IMR-90 (cell line): ENCODE measurements at regions not wholly inside any gene's neighbourhood (a gene's known extent, or its start where the extent isn't known, plus 50 kb on each side); places are given as distances from the start of the nearest gene placed in this dataset.
"Not testable (repeated sequence)": the region's sequence is repeated elsewhere in the genome, so short reads cannot be mapped to it uniquely, and the experiment has no call there.

Source experiments
- ATAC-seq: fragments of 200-7000 bp; cut with Tn5 transposase; 2 replicates; pipeline ENCODE4 v1.9.1; 2020; ENCODE audit warnings: low read depth, mild to moderate bottlenecking, moderate library complexity
- BruUV-seq: library from RNA; stranded (reverse); fragments of 400-500 nt; replicated peaks from 2 replicates; lab custom pipeline; 2021; lab: Mats Ljungman, UMichigan
- CTCF ChIA-PET: fragments of 300-600 bp; formaldehyde crosslinking; extraction: SDS; loops from one replicate; lab custom pipeline; 2021; ENCODE audit warnings: antibody characterized with exemption; lab: Yijun Ruan, JAX
- POLR2A ChIA-PET: fragments of 300-600 bp; sonication (Branson Sonifier 250); formaldehyde crosslinking; loops from one replicate; lab custom pipeline; 2022; ENCODE audit warnings: antibody characterized with exemption; ENCODE audit not compliant: unreplicated experiment; lab: Charles Lee
- DNase-seq: peaks from one replicate; pipeline ENCODE4 v3.0.0; 2013
- H2AFZ ChIP-seq: replicated peaks from 2 replicates; pipeline ENCODE3; 2013; ENCODE audit warnings: low read length, mild to moderate bottlenecking; ENCODE audit not compliant: poor library complexity
- H2AK5ac ChIP-seq: 2 replicates; pipeline ENCODE4 v1.6.1; 2013; ENCODE audit warnings: low read depth, low read length, inconsistent platforms
- H2AK9ac ChIP-seq: replicated peaks from 2 replicates; pipeline ENCODE3; 2013; ENCODE audit warnings: mild to moderate bottlenecking, low read depth, low read length, moderate library complexity; ENCODE audit not compliant: poor library complexity
- H2BK120ac ChIP-seq: 2 replicates; pipeline ENCODE4 v1.6.1; 2013; ENCODE audit warnings: low read depth, low read length, inconsistent platforms
- H2BK15ac ChIP-seq: 3 replicates; pipeline ENCODE4 v1.6.1; 2013; ENCODE audit warnings: low read depth, low read length, inconsistent platforms
- H2BK20ac ChIP-seq: 2 replicates; pipeline ENCODE4 v1.6.1; 2013; ENCODE audit warnings: low read depth, mild to moderate bottlenecking, inconsistent platforms, low read length, moderate library complexity
- H2BK5ac ChIP-seq: 2 replicates; pipeline ENCODE4 v1.6.1; 2013; ENCODE audit warnings: mild to moderate bottlenecking, low read depth, low read length, inconsistent platforms; ENCODE audit not compliant: poor library complexity, severe bottlenecking
- H3K14ac ChIP-seq: replicated peaks from 2 replicates; pipeline ENCODE4 v1.6.1; 2013; ENCODE audit warnings: low read depth, low read length, inconsistent platforms
- H3K18ac ChIP-seq: 2 replicates; pipeline ENCODE4 v1.6.1; 2013; ENCODE audit warnings: low read depth, low read length, control low read depth
- H3K23ac ChIP-seq: 2 replicates; pipeline ENCODE4 v1.6.1; 2013; ENCODE audit warnings: low read depth, low read length, inconsistent platforms
- H3K27ac ChIP-seq: 2 replicates; pipeline ENCODE4 v1.5.1; 2013; ENCODE audit warnings: mild to moderate bottlenecking, control low read depth, low read length; ENCODE audit not compliant: insufficient read depth
- H3K27me3 ChIP-seq: 2 replicates; pipeline ENCODE4 v1.6.1; 2013; ENCODE audit warnings: low read length; ENCODE audit not compliant: control insufficient read depth, insufficient read depth
- H3K36me3 ChIP-seq: 2 replicates; pipeline ENCODE4 v1.6.1; 2013; ENCODE audit warnings: low read length, mixed read lengths; ENCODE audit not compliant: control insufficient read depth, insufficient read depth
- H3K4ac ChIP-seq: 2 replicates; pipeline ENCODE4 v1.6.1; 2013; ENCODE audit warnings: low read depth, low read length, inconsistent platforms
- H3K4me1 ChIP-seq: 2 replicates; pipeline ENCODE4 v1.6.1; 2013; ENCODE audit warnings: low read length, mixed read lengths; ENCODE audit not compliant: control insufficient read depth, insufficient read depth
- H3K4me2 ChIP-seq: 2 replicates; pipeline ENCODE4 v1.6.1; 2013; ENCODE audit warnings: low read depth, mild to moderate bottlenecking, control low read depth, low read length, moderate library complexity
- H3K4me3 ChIP-seq: 2 replicates; pipeline ENCODE4 v1.5.1; 2013; ENCODE audit warnings: low read depth, mild to moderate bottlenecking, control low read depth, low read length, moderate library complexity; ENCODE audit not compliant: insufficient read depth
- H3K56ac ChIP-seq: 2 replicates; pipeline ENCODE4 v1.6.1; 2013; ENCODE audit warnings: low read length, inconsistent platforms; ENCODE audit not compliant: insufficient read depth; ENCODE audit errors: extremely low read depth
- H3K79me1 ChIP-seq, 2 experiments: 2 replicates each; pipeline ENCODE4 v1.6.1; 2013; ENCODE audit warnings: low read length in 2 of 2, inconsistent platforms in 1 of 2, low read depth in 1 of 2
- H3K9ac ChIP-seq: 2 replicates; pipeline ENCODE4 v1.6.1; 2013; ENCODE audit warnings: low read depth, low read length, control low read depth
- H3K9me1 ChIP-seq: 2 replicates; pipeline ENCODE4 v1.6.1; 2013; ENCODE audit warnings: low read length, inconsistent platforms; ENCODE audit not compliant: insufficient read depth
- H3K9me3 ChIP-seq: 2 replicates; pipeline ENCODE4 v1.6.1; 2013; ENCODE audit warnings: low read length; ENCODE audit not compliant: control insufficient read depth, insufficient read depth
- H4K20me1 ChIP-seq: 2 replicates; pipeline ENCODE4 v1.6.1; 2013; ENCODE audit warnings: low read length, inconsistent platforms; ENCODE audit not compliant: insufficient read depth
- H4K5ac ChIP-seq: 2 replicates; pipeline ENCODE4 v1.6.1; 2013; ENCODE audit warnings: mild to moderate bottlenecking, low read depth, low read length, control low read depth
- H4K8ac ChIP-seq, 2 experiments: 2 replicates each; pipeline ENCODE4 v1.6.1; 2013; ENCODE audit warnings: low read depth in 2 of 2, low read length in 2 of 2, control low read depth in 1 of 2, inconsistent platforms in 1 of 2
- H4K91ac ChIP-seq: 2 replicates; pipeline ENCODE4 v1.6.1; 2013; ENCODE audit warnings: low read depth, low read length, inconsistent platforms; ENCODE audit not compliant: insufficient read depth
- WGBS, 2 experiments: methylation state at CpG; one replicate each; pipeline versions ENCODE4 v1.1.5 to v1.1.7; 2013; ENCODE audit warnings: missing lambda C conversion rate in 2 of 2; ENCODE audit not compliant: insufficient read length in 1 of 2; ENCODE audit errors: extremely low coverage in 2 of 2; 5-methylcytosine and 5-hydroxymethylcytosine counted together
- dilution Hi-C: fragments of 300-500 bp; cut with HindIII; formaldehyde crosslinking; loops from one replicate; pipeline ENCODE4 v1.14.3; 2018; ENCODE audit warnings: low sequenced_read_pairs; ENCODE audit not compliant: unreplicated experiment
- in situ Hi-C: fragments of 300-500 bp; cut with MboI; formaldehyde crosslinking; loops from 3 replicates; pipeline ENCODE4 v1.14.3; 2019; ENCODE audit warnings: low sequenced_read_pairs, inconsistent platforms, mixed read lengths
- intact Hi-C: fragments of 100-400 bp; cut with micrococcal nuclease; formaldehyde crosslinking; loops from 2 replicates; pipeline ENCODE4 v1.10.0; 2022

GRCh38 chr9:26491922-26492607, 400.5 kb downstream of the CAAP1 start:
- POLR2A ChIA-PET, H3K4me3 ChIP-seq, BruUV-seq: not testable (repeated sequence)

More at GRCh38 chr9:26491922-26492607, 400.5 kb downstream of the CAAP1 start:
- H3K79me1 ChIP-seq, H3K4ac ChIP-seq, H3K18ac ChIP-seq, H2BK5ac ChIP-seq, H4K8ac ChIP-seq, H3K23ac ChIP-seq, H3K27ac ChIP-seq, H2BK15ac ChIP-seq, ATAC-seq, DNase-seq, intact Hi-C loops, H2BK120ac ChIP-seq, H3K4me1 ChIP-seq, H3K56ac ChIP-seq, H3K36me3 ChIP-seq, in situ Hi-C loops, H3K9me1 ChIP-seq, H3K14ac ChIP-seq, H2BK20ac ChIP-seq, CTCF ChIA-PET, H4K20me1 ChIP-seq, H3K9ac ChIP-seq, H4K91ac ChIP-seq, H3K4me2 ChIP-seq, H2AFZ ChIP-seq, H2AK5ac ChIP-seq, dilution Hi-C loops, H4K5ac ChIP-seq, H2AK9ac ChIP-seq, H3K27me3 ChIP-seq: not testable (repeated sequence)
- peaks cover 17% of the 10 kb centered on the region for H3K9me3 ChIP-seq
- 80% methylated on average over 10 of the region's 35 CpGs; no CpG with 5 or more reads in 1 of the 2 experiments for WGBS, 2 experiments
